ENCODE measurements at regions not wholly inside any gene's neighbourhood (a gene's known extent, or its start where the extent isn't known, plus 50 kb on each side); places are given as distances from the start of the nearest gene placed in this dataset.

- no peak for DNase-seq
These were observed 82.1 kb upstream of the TANK start for GRCh38 chr2:161078211-161078539.

GRCh38 chr2:161085149-161085548 is 75.1 kb upstream of the TANK start:
- no peak for DNase-seq

GRCh38 chr2:161088658-161089350 is 71.4 kb upstream of the TANK start:
- DNase-seq = no peak

DNA sequence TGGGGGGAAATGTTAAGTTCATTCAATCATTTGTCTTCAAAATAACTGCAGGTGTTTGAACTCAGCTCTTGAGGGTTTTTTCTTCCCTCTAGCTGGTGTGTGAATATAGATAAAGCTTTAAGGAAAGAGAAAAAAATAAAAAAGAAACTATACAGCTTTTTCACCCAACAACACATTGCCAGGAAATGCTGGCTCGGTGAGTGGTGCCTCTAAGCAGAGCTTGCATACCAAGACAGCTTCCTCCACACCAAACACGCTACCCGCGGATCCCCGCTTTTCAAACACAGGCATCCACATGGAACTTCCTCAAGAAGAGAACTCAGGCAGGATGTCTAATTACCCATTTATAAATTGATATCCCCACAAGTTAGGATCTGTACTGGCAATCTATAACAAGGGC is 69.8 kb upstream of the TANK start:
- DNase-seq = no peak

- no peak for DNase-seq
These were observed 64.9 kb upstream of the TANK start for GRCh38 chr2:161095314-161095713.

GRCh38 chr2:161096336-161096735 is 63.9 kb upstream of the TANK start:
- no peak for DNase-seq

GRCh38 chr2:161097157-161097556 is 63.1 kb upstream of the TANK start:
- no peak for DNase-seq

DNA sequence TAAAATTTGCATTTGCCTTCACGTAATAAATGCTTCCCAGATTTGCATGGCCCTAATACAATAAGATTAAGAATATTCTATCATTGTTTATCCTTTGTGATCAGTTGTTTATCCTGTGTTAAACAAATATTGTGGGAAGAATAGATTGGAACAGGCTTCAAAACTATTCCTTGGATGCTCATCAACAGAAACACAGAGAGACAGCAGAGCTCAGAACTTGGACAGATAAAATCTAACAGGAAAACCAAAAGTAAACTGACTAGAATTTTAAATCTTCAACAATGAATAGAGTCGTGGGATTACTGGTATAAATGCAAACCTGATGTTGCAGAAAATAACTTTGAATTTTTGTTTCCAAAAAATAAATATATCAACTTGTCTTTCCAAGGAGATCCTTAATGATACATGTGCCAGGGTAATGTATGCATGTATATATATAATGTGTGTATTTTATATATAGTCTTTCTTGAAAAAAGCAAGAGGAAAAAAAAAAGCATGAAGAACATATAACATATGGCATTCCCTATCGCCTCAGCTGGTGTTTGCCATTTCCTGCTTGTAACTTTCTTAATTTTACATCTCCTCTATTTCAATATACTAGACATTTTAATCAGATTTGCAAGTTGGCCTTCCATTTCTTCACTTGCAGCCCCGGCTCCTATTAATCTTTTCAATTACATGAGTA is 59.9 kb upstream of the TANK start:
- no peak for DNase-seq

DNA sequence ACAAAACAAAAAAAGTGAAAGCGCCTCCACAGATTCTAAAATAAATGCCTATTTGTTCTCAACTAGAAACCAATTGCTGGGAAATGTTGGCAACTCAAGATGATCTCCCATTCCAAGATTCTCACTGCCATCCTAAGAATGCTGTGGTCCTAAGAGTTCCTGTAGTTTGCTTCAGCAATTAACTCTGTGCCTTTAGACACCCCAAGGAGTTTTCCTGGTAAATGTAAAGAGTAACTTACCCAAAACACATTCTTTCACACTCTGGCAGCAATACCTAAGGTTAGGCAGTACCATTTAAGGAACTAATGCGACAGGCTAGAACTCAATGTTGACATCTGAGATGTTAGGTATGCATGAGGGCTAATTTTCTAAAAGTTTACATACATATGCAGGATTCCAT is 58.8 kb upstream of the TANK start:
- DNase-seq = no peak

- no peak for DNase-seq
These were observed 57.3 kb upstream of the TANK start for GRCh38 chr2:161102770-161103450.

DNA sequence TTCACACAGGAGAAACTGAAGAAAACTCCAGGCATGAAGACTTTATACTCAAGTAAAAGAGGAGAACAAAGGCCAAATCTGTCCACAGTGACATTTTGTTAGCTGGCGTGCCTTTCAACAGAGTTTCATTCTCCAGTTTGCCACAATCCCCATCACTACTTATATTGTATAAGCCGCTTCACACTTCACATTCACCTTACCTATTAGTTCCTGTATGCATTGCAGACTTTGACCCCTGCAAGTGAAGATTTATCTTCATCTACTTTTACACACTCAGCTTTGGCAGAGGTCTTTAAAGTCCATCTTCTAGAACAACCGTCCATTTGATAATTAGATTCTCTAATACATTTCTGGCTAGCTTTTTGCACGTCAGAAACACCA is 56.8 kb upstream of the TANK start:
- no peak for DNase-seq

GRCh38 chr2:161104054-161104553 is 56.1 kb upstream of the TANK start:
- DNase-seq = no peak

DNA sequence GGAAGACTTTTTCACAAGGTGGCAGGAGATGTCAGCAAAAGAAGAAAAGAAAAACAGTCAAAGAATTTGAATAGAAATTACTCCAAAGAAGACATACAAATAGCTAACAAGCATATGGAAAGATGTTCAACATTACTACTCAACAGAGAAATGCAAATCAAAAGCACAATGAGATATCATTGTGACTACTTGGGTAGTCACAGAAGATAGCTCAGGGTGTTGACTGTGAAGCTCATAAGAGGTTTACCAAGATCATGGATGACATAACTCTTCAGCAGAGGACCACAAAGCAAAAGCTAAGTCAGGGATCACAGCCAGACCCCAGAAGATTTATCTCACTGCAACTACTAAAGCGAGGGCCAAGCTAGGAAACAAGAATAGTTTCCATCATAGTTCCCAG is 53.0 kb upstream of the TANK start:
- DNase-seq = no peak
